IPS DF 4.7 (cell line): ENCODE measurements at regions not wholly inside any gene's neighbourhood (a gene's known extent, or its start where the extent isn't known, plus 50 kb on each side); places are given as distances from the start of the nearest gene placed in this dataset.

Source experiments
- DNase-seq: peaks from one replicate; pipeline ENCODE4 v3.0.0-alpha.2; 2013; ENCODE audit warnings: low spot score; ENCODE audit errors: extremely low read depth

GRCh38 chr21:25054689-25055088 lies 552.6 kb downstream of the MRPL39 start:
- DNase-seq = no peak

- DNase-seq = no peak
Measured at GRCh38 chr21:25039461-25040380, 567.6 kb downstream of the MRPL39 start.

- no peak for DNase-seq
Measured at GRCh38 chr21:25036775-25037174, 570.5 kb downstream of the MRPL39 start.

GRCh38 chr21:25031750-25032149 lies 575.5 kb downstream of the MRPL39 start:
- DNase-seq = no peak

- DNase-seq = no peak
Measured at GRCh38 chr21:25029580-25029979, 577.7 kb downstream of the MRPL39 start.

GRCh38 chr21:25025596-25025995 lies 581.7 kb downstream of the MRPL39 start:
- DNase-seq = no peak

GRCh38 chr21:25024639-25025038 lies 582.6 kb downstream of the MRPL39 start:
- no peak for DNase-seq

GRCh38 chr21:25005388-25005787 lies 601.9 kb downstream of the MRPL39 start:
- DNase-seq = no peak

- DNase-seq = no peak
Measured at GRCh38 chr21:25002676-25003075, 604.6 kb downstream of the MRPL39 start.

- no peak for DNase-seq
Measured at GRCh38 chr21:24995216-24995615, 612.1 kb downstream of the MRPL39 start.

- DNase-seq = no peak
Measured at GRCh38 chr21:24994717-24995116, 612.6 kb downstream of the MRPL39 start.

- no peak for DNase-seq
Measured at GRCh38 chr21:24989516-24989915, 617.8 kb downstream of the MRPL39 start.

- no peak for DNase-seq
Measured at GRCh38 chr21:24988941-24989340, 618.3 kb downstream of the MRPL39 start.

- no peak for DNase-seq
Measured at GRCh38 chr21:24976238-24976637, 631.0 kb downstream of the MRPL39 start.

GRCh38 chr21:24969068-24969467 lies 638.2 kb downstream of the MRPL39 start:
- no peak for DNase-seq

GRCh38 chr21:24955275-24955961 lies 651.9 kb downstream of the MRPL39 start:
- no peak for DNase-seq

- no peak for DNase-seq
Measured at GRCh38 chr21:24948186-24948585, 659.1 kb downstream of the MRPL39 start.

- no peak for DNase-seq
Measured at GRCh38 chr21:24945910-24946309, 661.4 kb downstream of the MRPL39 start.

- DNase-seq = no peak
Measured at GRCh38 chr21:24941316-24942185, 665.7 kb downstream of the MRPL39 start.

GRCh38 chr21:24939291-24939690 lies 668.0 kb downstream of the MRPL39 start:
- DNase-seq = no peak

GRCh38 chr21:24938573-24938972 lies 668.7 kb downstream of the MRPL39 start:
- DNase-seq = no peak

- DNase-seq = no peak
Measured at GRCh38 chr21:24935991-24936390, 671.3 kb downstream of the MRPL39 start.
